ENCODE measurements at regions not wholly inside any gene's neighbourhood (a gene's known extent, or its start where the extent isn't known, plus 50 kb on each side); places are given as distances from the start of the nearest gene placed in this dataset.

DNA sequence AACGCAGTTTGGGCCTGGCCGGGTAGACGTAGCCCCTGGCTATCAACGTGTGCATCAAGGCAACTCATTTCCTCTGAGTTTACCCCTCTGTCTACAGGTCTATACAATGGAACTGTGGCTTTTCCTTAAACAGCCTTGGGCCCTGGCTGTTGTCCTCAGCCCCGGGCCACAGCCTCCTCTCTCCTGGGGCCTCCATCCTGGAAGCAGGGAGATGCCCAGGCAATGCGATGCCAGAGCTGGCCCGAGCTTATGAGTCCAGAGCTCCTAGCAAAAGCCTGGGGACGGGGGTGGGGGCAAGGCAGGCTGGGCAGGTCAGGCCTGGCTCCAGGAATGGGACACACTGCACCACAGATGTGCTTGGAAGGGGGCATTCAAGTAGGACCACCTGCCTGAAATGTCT, 89.6 kb upstream of the SMNDC1 start:
- TF ChIP-seq GATA2 (IDR thresholded peaks at IDR 0.05; ENCODE audit: low read depth, low read length), result no peak
- no peak for TF ChIP-seq GATA3 (IDR thresholded peaks at IDR 0.05; ENCODE audit: low read depth, low read length)
